Left lung (tissue), 4 donors: ENCODE measurements at regions not wholly inside any gene's neighbourhood (a gene's known extent, or its start where the extent isn't known, plus 50 kb on each side); places are given as distances from the start of the nearest gene placed in this dataset.

Source experiments
- ATAC-seq: fragments of 200-7000 bp; cut with Tn5 transposase; one replicate; pipeline ENCODE4 v1.9.1; 2020; ENCODE audit warnings: moderate library complexity
- DNase-seq, 4 donors: peaks; one replicate each; pipeline ENCODE4 v3.0.0-alpha.2; 2013 to 2020
- H3K27ac ChIP-seq, 2 donors: fragments of 200-600 bp; sonication (generic) in 1 of 2; one replicate each; pipeline versions ENCODE4 v1.5.0 to v1.8.0; 2020 to 2021
- H3K27me3 ChIP-seq, 2 donors: fragments of 200-600 bp; sonication (generic) in 1 of 2; one replicate each; pipeline versions ENCODE4 v1.5.0 to v1.8.0; 2020 to 2021
- H3K36me3 ChIP-seq, 2 donors: fragments of 200-600 bp; sonication (generic) in 1 of 2; one replicate each; pipeline versions ENCODE4 v1.5.0 to v1.8.0; 2020 to 2021
- H3K4me1 ChIP-seq, 2 donors: fragments of 200-600 bp; one replicate each; pipeline ENCODE4 v1.8.0; 2021
- H3K4me3 ChIP-seq, 2 donors: fragments of 200-600 bp; sonication (generic) in 1 of 2; one replicate each; pipeline versions ENCODE4 v1.5.0 to v1.8.0; 2020 to 2021; ENCODE audit warnings: mild to moderate bottlenecking in 1 of 2
- H3K9me3 ChIP-seq, 2 donors: fragments of 200-600 bp; sonication (generic) in 1 of 2; one replicate each; pipeline versions ENCODE4 v1.5.0 to v1.8.0; 2020 to 2021
- intact Hi-C, 2 donors: fragments of 100-400 bp; cut with DNase I; formaldehyde crosslinking; loops; one replicate each; pipeline versions ENCODE4 v1.11.2 to v1.14.2; 2022
- TF ChIP-seq, protein P1 (sequence below), 2 donors: fragments of 200-600 bp; sonication (generic) in 1 of 2; IDR thresholded peaks; one replicate each; pipeline versions ENCODE4 v1.5.0 to v1.8.0; 2021; ENCODE audit warnings: antibody characterized with exemption in 2 of 2
- donor health status: DM: no; HTN: yes; CAD: no.
- donor health status: DM: no; HTN: no; CAD: no.

DNA sequence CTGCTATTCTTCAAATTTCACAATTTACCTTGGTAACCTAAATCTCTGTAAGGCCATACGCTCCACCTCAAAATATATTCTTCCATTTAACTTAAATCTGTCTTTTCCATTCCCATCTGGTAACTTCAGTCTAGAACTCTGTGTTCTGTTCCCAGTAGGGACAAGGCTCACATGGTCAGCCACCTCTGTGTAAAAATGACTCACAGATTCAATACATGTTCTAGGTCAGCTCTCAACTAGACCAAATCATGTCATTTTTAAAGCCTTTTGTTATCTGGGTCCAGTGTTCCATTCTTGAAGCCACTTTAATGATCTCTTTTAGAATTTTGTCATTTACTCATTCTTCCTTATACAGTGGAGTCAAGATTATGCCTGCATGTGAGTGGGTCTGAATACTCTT, 315.6 kb upstream of the CITED2 start:
- TF ChIP-seq, protein P1, sequence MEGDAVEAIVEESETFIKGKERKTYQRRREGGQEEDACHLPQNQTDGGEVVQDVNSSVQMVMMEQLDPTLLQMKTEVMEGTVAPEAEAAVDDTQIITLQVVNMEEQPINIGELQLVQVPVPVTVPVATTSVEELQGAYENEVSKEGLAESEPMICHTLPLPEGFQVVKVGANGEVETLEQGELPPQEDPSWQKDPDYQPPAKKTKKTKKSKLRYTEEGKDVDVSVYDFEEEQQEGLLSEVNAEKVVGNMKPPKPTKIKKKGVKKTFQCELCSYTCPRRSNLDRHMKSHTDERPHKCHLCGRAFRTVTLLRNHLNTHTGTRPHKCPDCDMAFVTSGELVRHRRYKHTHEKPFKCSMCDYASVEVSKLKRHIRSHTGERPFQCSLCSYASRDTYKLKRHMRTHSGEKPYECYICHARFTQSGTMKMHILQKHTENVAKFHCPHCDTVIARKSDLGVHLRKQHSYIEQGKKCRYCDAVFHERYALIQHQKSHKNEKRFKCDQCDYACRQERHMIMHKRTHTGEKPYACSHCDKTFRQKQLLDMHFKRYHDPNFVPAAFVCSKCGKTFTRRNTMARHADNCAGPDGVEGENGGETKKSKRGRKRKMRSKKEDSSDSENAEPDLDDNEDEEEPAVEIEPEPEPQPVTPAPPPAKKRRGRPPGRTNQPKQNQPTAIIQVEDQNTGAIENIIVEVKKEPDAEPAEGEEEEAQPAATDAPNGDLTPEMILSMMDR (IDR thresholded peaks at IDR 0.05), result no peak
- intact Hi-C loops, result no loop called here
- H3K27ac ChIP-seq, result no peak overlapping the region
- H3K36me3 ChIP-seq, result no peaks in the 10 kb centered on the region
- DNase-seq (no peak), ATAC-seq (no peak)
- H3K4me1 ChIP-seq, result peaks cover 0 to 6% of the 10 kb centered on the region in 2 donors
- H3K4me3 ChIP-seq, result no peak overlapping the region
- H3K9me3 ChIP-seq, result no peaks in the 10 kb centered on the region
- H3K27me3 ChIP-seq, result no peaks in the 10 kb centered on the region

DNA sequence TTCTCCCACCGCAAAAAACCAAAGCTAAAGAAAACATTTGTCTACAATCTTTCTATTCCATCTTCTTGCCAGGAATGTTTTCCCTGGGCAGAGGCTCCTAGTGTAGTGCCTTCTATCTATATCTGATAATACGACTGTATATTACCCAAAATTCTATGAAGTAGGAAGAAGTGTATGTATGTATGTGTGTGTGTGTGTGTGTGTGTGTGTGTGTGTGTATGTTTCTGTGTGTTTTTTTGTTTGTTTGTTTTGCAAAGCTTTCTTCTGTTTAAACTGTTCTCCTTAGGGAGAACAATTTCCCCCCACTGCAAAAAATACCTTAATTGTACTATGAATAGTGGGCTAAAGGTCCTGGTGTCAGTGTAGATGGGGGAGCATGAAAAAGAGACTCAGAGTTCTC, 312.6 kb upstream of the CITED2 start:
- no peak overlapping the region for H3K27ac ChIP-seq
- H3K4me3 ChIP-seq, result no peak overlapping the region
- H3K4me1 ChIP-seq, result peaks cover 0 to 6% of the 10 kb centered on the region in 2 donors
- DNase-seq (no peak), ATAC-seq (no peak)
- no peaks in the 10 kb centered on the region for H3K27me3 ChIP-seq
- H3K36me3 ChIP-seq, result no peaks in the 10 kb centered on the region
- intact Hi-C loops, result no loop called here
- TF ChIP-seq, protein P1 (IDR thresholded peaks at IDR 0.05), result no peak
- H3K9me3 ChIP-seq, result no peaks in the 10 kb centered on the region

DNA sequence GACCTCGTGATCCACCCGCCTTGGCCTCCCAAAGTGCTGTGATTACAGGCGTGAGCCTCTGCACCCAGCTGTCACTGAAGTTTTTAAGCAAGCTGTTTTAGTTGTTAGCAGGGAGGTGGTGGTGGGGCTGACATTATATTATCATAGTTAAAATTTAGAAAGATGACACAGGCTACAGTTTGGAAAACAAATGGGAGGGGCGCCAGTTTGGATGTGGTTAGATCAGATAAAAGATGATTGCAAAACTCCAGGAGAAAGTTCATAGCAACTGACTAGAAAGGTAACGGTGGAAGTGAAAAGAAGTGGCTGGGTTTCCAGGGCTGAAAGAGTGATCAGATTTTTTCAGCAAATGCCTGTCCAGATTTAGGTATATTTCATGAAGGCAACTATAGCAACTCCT, 311.9 kb upstream of the CITED2 start:
- ATAC-seq, result no peak
- intact Hi-C loops, result no loop called here

DNA sequence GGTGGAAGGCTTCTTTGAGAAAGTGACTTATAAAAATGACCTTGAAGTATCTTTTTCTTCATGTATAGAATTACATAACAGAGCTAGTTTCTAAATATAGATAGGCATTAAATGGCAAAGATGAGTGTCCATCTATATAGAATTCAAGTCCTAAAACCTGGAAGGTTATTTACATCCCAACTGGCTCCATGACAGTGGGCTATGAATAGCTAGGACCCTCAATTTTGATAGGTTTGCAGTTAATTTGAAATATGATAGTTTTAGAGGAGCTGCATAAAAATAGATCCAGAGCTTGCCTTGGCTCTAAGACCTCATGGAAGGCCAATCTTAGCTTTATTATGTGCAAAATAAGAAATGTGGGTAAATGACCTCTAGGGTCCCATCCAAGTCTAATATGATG, 310.6 kb upstream of the CITED2 start:
- no peak for ATAC-seq
- intact Hi-C loops, result no loop called here
- Histone ChIP-seq H3K27me3 (no peaks in the 10 kb centered on the region), H3K9me3 (no peaks in the 10 kb centered on the region), H3K4me3 (no peak overlapping the region), H3K4me1 (peaks cover 2 to 6% of the 10 kb centered on the region in 2 donors), H3K36me3 (no peaks in the 10 kb centered on the region), H3K27ac (no peak overlapping the region)
- DNase-seq, result no peak
- TF ChIP-seq, protein P1 (IDR thresholded peaks at IDR 0.05), result no peak

More for the DNA sequence above, 311.9 kb upstream of the CITED2 start:
- TF ChIP-seq, protein P1 (IDR thresholded peaks at IDR 0.05), result no peak
- DNase-seq, result no peak
- Histone ChIP-seq H3K9me3 (no peaks in the 10 kb centered on the region), H3K27me3 (no peaks in the 10 kb centered on the region), H3K36me3 (no peaks in the 10 kb centered on the region), H3K4me1 (peaks cover 0 to 6% of the 10 kb centered on the region in 2 donors), H3K27ac (no peak overlapping the region), H3K4me3 (no peak overlapping the region)

DNA sequence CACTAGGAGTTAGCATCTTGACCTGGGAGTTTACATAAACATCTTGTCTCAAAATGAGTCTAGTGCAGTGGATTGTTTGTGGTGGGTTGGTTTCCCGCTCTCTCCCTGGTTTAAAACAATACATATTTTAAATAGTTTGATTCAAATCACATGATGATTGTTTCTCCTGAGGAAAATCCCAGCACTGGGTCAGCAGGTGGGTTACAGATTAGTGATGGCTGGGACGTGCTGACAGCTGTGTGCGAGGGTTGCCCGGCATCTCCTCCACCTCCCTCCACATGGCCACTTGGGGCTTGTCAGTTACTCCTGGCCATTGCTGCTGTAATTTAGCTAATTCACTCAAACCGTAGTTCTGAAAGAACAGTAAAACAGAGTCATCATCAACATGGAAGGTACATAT, 306.4 kb upstream of the CITED2 start:
- H3K9me3 ChIP-seq, result no peaks in the 10 kb centered on the region
- DNase-seq, result no peak
- ATAC-seq, result no peak
- intact Hi-C loops, result no loop called here
- no peak overlapping the region for H3K4me3 ChIP-seq
- no peak overlapping the region for H3K27ac ChIP-seq
- peaks cover 8 to 10% of the 10 kb centered on the region in 2 donors for H3K4me1 ChIP-seq
- TF ChIP-seq, protein P1 (IDR thresholded peaks at IDR 0.05), result no peak
- H3K27me3 ChIP-seq, result no peaks in the 10 kb centered on the region
- H3K36me3 ChIP-seq, result no peaks in the 10 kb centered on the region
